IPS-11a (cell line): ENCODE measurements at regions not wholly inside any gene's neighbourhood (a gene's known extent, or its start where the extent isn't known, plus 50 kb on each side); places are given as distances from the start of the nearest gene placed in this dataset.
"Not testable (repeated sequence)": the region's sequence is repeated elsewhere in the genome, so short reads cannot be mapped to it uniquely, and the experiment has no call there.

ENCODE experiments used
- H3K4me3 ChIP-seq: one replicate; pipeline ENCODE4 v1.5.1; 2013; ENCODE audit warnings: low read depth, low read length, control low read depth

- H3K4me3 ChIP-seq, result no peak overlapping the region
Measured at GRCh38 chr6:11411593-11411992, 126.0 kb upstream of the TMEM170B start.

- no peak overlapping the region for H3K4me3 ChIP-seq
Measured at GRCh38 chr6:11410539-11411307, 126.8 kb upstream of the TMEM170B start.

- H3K4me3 ChIP-seq, result no peak overlapping the region
Measured at GRCh38 chr6:11409371-11409770, 128.2 kb upstream of the TMEM170B start.

- H3K4me3 ChIP-seq, result no peak overlapping the region
Measured at GRCh38 chr6:11407414-11407813, 130.1 kb upstream of the TMEM170B start.

GRCh38 chr6:11404838-11405237, 132.7 kb upstream of the TMEM170B start:
- H3K4me3 ChIP-seq, result no peak overlapping the region

GRCh38 chr6:11404081-11404480, 133.5 kb upstream of the TMEM170B start:
- H3K4me3 ChIP-seq, result no peak overlapping the region

GRCh38 chr6:11403035-11403601, 134.4 kb upstream of the TMEM170B start:
- no peak overlapping the region for H3K4me3 ChIP-seq

GRCh38 chr6:11402581-11402980, 135.0 kb upstream of the TMEM170B start:
- not testable (repeated sequence) for H3K4me3 ChIP-seq

- H3K4me3 ChIP-seq, result not testable (repeated sequence)
Measured at GRCh38 chr6:11401954-11402353, 135.6 kb upstream of the TMEM170B start.

- H3K4me3 ChIP-seq, result no peak overlapping the region
Measured at GRCh38 chr6:11398451-11399326, 138.9 kb upstream of the TMEM170B start.

GRCh38 chr6:11397622-11398450, 139.7 kb upstream of the TMEM170B start:
- H3K4me3 ChIP-seq, result no peak overlapping the region

- no peak overlapping the region for H3K4me3 ChIP-seq
Measured at GRCh38 chr6:11396860-11397259, 140.7 kb upstream of the TMEM170B start.

- H3K4me3 ChIP-seq, result no peak overlapping the region
Measured at GRCh38 chr6:11393713-11394627, 143.6 kb upstream of the TMEM170B start.

GRCh38 chr6:11392778-11393507, 144.6 kb upstream of the TMEM170B start:
- no peak overlapping the region for H3K4me3 ChIP-seq

GRCh38 chr6:11391934-11392777, 145.4 kb upstream of the TMEM170B start:
- no peak overlapping the region for H3K4me3 ChIP-seq

- H3K4me3 ChIP-seq, result no peak overlapping the region
Measured at GRCh38 chr6:11389977-11390376, 147.6 kb upstream of the TMEM170B start.

- no peak overlapping the region for H3K4me3 ChIP-seq
Measured at GRCh38 chr6:11388983-11389944, 148.3 kb upstream of the TMEM170B start.
